Activated T-cell treated with anti-CD3 and anti-CD28 coated beads for 4 hours (primary cell): ENCODE measurements at regions not wholly inside any gene's neighbourhood (a gene's known extent, or its start where the extent isn't known, plus 50 kb on each side); places are given as distances from the start of the nearest gene placed in this dataset.

Experiments
- DNase-seq: peaks from one replicate; pipeline ENCODE4 v3.0.0-alpha.2; 2020

- DNase-seq, result peak; percentile 40
These were observed 267.4 kb upstream of the HMGA2 start for GRCh38 chr12:65556676-65557437.

- no peak for DNase-seq
These were observed 266.7 kb upstream of the HMGA2 start for GRCh38 chr12:65557438-65558181.

GRCh38 chr12:65560286-65560685 is 264.0 kb upstream of the HMGA2 start:
- DNase-seq, result no peak

GRCh38 chr12:65561798-65562382 is 262.4 kb upstream of the HMGA2 start:
- DNase-seq, result no peak

GRCh38 chr12:65565601-65566560 is 258.4 kb upstream of the HMGA2 start:
- no peak for DNase-seq

- no peak for DNase-seq
These were observed 257.5 kb upstream of the HMGA2 start for GRCh38 chr12:65566751-65567150.

- DNase-seq, result no peak
These were observed 256.5 kb upstream of the HMGA2 start for GRCh38 chr12:65567820-65568219.

- no peak for DNase-seq
These were observed 255.8 kb upstream of the HMGA2 start for GRCh38 chr12:65568517-65568916.

- DNase-seq, result no peak
These were observed 253.7 kb upstream of the HMGA2 start for GRCh38 chr12:65570451-65571130.

- DNase-seq, result no peak
These were observed 249.4 kb upstream of the HMGA2 start for GRCh38 chr12:65574867-65575266.

- DNase-seq, result no peak
These were observed 240.3 kb upstream of the HMGA2 start for GRCh38 chr12:65584016-65584415.

GRCh38 chr12:65585648-65586602 is 238.4 kb upstream of the HMGA2 start:
- no peak for DNase-seq

- DNase-seq, result no peak
These were observed 237.5 kb upstream of the HMGA2 start for GRCh38 chr12:65586796-65587195.

- DNase-seq, result no peak
These were observed 234.0 kb upstream of the HMGA2 start for GRCh38 chr12:65590318-65590717.

- DNase-seq, result no peak
These were observed 231.9 kb upstream of the HMGA2 start for GRCh38 chr12:65592416-65592815.

- DNase-seq, result no peak
These were observed 231.0 kb upstream of the HMGA2 start for GRCh38 chr12:65593239-65593701.

- DNase-seq, result no peak
These were observed 229.9 kb upstream of the HMGA2 start for GRCh38 chr12:65594409-65594808.

- no peak for DNase-seq
These were observed 229.2 kb upstream of the HMGA2 start for GRCh38 chr12:65595016-65595560.

- no peak for DNase-seq
These were observed 227.7 kb upstream of the HMGA2 start for GRCh38 chr12:65596514-65597091.

- no peak for DNase-seq
These were observed 226.8 kb upstream of the HMGA2 start for GRCh38 chr12:65597527-65597926.
